ENCODE measurements at regions not wholly inside any gene's neighbourhood (a gene's known extent, or its start where the extent isn't known, plus 50 kb on each side); places are given as distances from the start of the nearest gene placed in this dataset.
A peak's percentile ranks its signal among the peaks of the same experiment; 100 is the strongest.

GRCh38 chr6:21918666-21919065 lies 325.1 kb downstream of the SOX4 start:
- Histone ChIP-seq H3K27ac (ENCODE audit: insufficient read depth, low read length) (no peak overlapping the region), H3K4me1 (ENCODE audit: control insufficient read depth, insufficient read depth, low read length) (peaks cover 3% of the 10 kb centered on the region), H3K4me3 (ENCODE audit: insufficient read depth, low read depth, low read length) (no peak overlapping the region), H3K14ac (replicated peaks; ENCODE audit: low read depth, low read length) (no peak overlapping the region), H2BK5ac (ENCODE audit: low read depth, low read length, poor library complexity, severe bottlenecking) (no peak overlapping the region), H3K9ac (ENCODE audit: low read depth, low read length) (no peak overlapping the region), H3K36me3 (ENCODE audit: control insufficient read depth, insufficient read depth, low read length) (no peaks in the 10 kb centered on the region), H4K91ac (ENCODE audit: insufficient read depth, low read depth, low read length) (no peak overlapping the region), H4K20me1 (ENCODE audit: insufficient read depth, low read length) (no peaks in the 10 kb centered on the region), H3K27me3 (ENCODE audit: control insufficient read depth, insufficient read depth, low read length) (no peaks in the 10 kb centered on the region), H3K9me1 (ENCODE audit: insufficient read depth, low read length) (peaks cover 9% of the 10 kb centered on the region), H4K5ac (ENCODE audit: low read depth, low read length) (no peak overlapping the region), H3K79me1 (ENCODE audit: low read depth in 1 of 2, low read length in 2 of 2) (peaks cover 0 to 8% of the 10 kb centered on the region in 2 experiments; a peak in 1 of 4 replicates), H2BK20ac (ENCODE audit: low read depth, low read length) (no peak overlapping the region), H4K8ac (ENCODE audit: low read depth in 2 of 2, low read length in 2 of 2) (no peak overlapping the region), H3K56ac (ENCODE audit: extremely low read depth, insufficient read depth, low read length) (no peak overlapping the region), H3K18ac (ENCODE audit: low read depth, low read length) (no peak overlapping the region), H2AFZ (replicated peaks; ENCODE audit: low read length, poor library complexity) (no peak overlapping the region), H2AK5ac (ENCODE audit: low read depth, low read length) (peak overlapping the region; percentile 54), H3K4ac (ENCODE audit: low read depth, low read length) (peak overlapping the region; percentile 29; the same call in 1 of the 2 replicates), H3K4me2 (ENCODE audit: low read depth, low read length) (no peak overlapping the region), H2BK120ac (ENCODE audit: low read depth, low read length) (no peak overlapping the region), H3K9me3 (ENCODE audit: control insufficient read depth, insufficient read depth, low read length) (no peaks in the 10 kb centered on the region), H2AK9ac (replicated peaks; ENCODE audit: low read depth, low read length, poor library complexity) (no peak overlapping the region), H2BK15ac (ENCODE audit: low read depth, low read length) (no peak overlapping the region), H3K23ac (ENCODE audit: low read depth, low read length) (no peak overlapping the region; the same call in 1 of the 2 replicates)
- in situ Hi-C loops (cut with MboI; ENCODE audit: low sequenced_read_pairs): no loop called here
- dilution Hi-C loops (cut with HindIII; ENCODE audit: low sequenced_read_pairs, unreplicated experiment): no loop called here
- TF ChIP-seq MAFK (IDR thresholded peaks at IDR 0.05; ENCODE audit: low read depth, low read length) (no peak), BHLHE40 (IDR thresholded peaks at IDR 0.05; ENCODE audit: low read depth, low read length) (no peak), SMC3 (IDR thresholded peaks at IDR 0.05; ENCODE audit: low read depth, low read length) (no peak), RCOR1 (IDR thresholded peaks at IDR 0.05; ENCODE audit: insufficient replicate concordance, low read length) (no peak), POLR2A (IDR thresholded peaks at IDR 0.05; ENCODE audit: low read depth, low read length) (no peak), MXI1 (IDR thresholded peaks at IDR 0.05; ENCODE audit: borderline replicate concordance, low read depth, low read length) (no peak), CHD1 (IDR thresholded peaks at IDR 0.05; ENCODE audit: low read depth, low read length) (no peak), FOS (IDR thresholded peaks at IDR 0.05; ENCODE audit: low read depth, low read length) (no peak), USF2 (IDR thresholded peaks at IDR 0.05; ENCODE audit: low read depth, low read length) (no peak), CTCF (conservative IDR thresholded peaks at IDR 0.05; ENCODE audit: low read depth, low read length) (no peak), RAD21 (IDR thresholded peaks at IDR 0.05; ENCODE audit: low read length) (no peak), RFX5 (IDR thresholded peaks at IDR 0.05; ENCODE audit: low read depth, low read length) (no peak), MAZ (IDR thresholded peaks at IDR 0.05; ENCODE audit: borderline replicate concordance, low read depth, low read length) (no peak)
- no TSS peak for BruUV-seq (replicated peaks)
- ATAC-seq (ENCODE audit: low read depth) (no peak), DNase-seq (no peak)
- CTCF ChIA-PET: no interaction called here
- intact Hi-C loops (cut with micrococcal nuclease): no loop called here
- POLR2A ChIA-PET (ENCODE audit: unreplicated experiment): no interaction called here
- no CpG with 5 or more reads among the region's 4 CpGs for WGBS, 2 experiments (ENCODE audit: extremely low coverage in 2 of 2, insufficient read length in 1 of 2)
